Ovary (tissue), 3 donors: ENCODE measurements at regions not wholly inside any gene's neighbourhood (a gene's known extent, or its start where the extent isn't known, plus 50 kb on each side); places are given as distances from the start of the nearest gene placed in this dataset.

Experiments used
- EP300 ChIP-seq: sonication (generic); formaldehyde crosslinking; IDR thresholded peaks from one replicate; pipeline ENCODE4 v1.6.1; 2017; ENCODE audit warnings: antibody characterized with exemption
- POLR2A ChIP-seq: fragments of 450-650 bp; IDR thresholded peaks from one replicate; pipeline ENCODE4 v1.6.1; 2017; ENCODE audit warnings: antibody characterized with exemption, mild to moderate bottlenecking, moderate library complexity
- TF ChIP-seq, protein P1 (sequence below), 3 donors: fragments of 450-650 bp in 2 of 3; fragments of 200-600 bp in 1 of 3; IDR thresholded peaks; one replicate each; pipeline versions ENCODE4 v1.5.1 to v1.8.0; 2016 to 2022; ENCODE audit warnings: antibody characterized with exemption in 3 of 3, mild to moderate bottlenecking in 1 of 3
- donor health status: DM: no; HTN: no; CAD: no.

DNA sequence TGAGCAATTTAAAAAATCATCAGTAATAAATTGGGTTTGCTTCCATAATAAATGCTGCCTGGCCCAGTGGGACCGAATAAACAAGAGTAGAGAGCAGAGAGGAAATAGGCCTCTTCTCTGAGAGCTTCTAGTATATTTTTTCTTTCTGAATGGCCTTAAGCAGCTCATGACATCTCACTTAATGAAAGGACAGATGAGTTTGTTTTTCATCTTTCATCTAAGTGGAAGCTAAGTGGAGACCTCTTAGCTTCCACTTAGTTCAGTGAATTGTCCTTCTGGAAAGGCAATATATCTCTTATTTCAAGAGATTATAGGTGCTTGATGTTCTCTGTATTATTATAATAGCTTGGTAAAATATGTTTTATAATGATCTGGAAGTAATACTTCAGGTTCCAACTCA, 245.9 kb upstream of the ANO3 start:
- TF ChIP-seq POLR2A (no peak), EP300 (no peak)
- TF ChIP-seq, protein P1, sequence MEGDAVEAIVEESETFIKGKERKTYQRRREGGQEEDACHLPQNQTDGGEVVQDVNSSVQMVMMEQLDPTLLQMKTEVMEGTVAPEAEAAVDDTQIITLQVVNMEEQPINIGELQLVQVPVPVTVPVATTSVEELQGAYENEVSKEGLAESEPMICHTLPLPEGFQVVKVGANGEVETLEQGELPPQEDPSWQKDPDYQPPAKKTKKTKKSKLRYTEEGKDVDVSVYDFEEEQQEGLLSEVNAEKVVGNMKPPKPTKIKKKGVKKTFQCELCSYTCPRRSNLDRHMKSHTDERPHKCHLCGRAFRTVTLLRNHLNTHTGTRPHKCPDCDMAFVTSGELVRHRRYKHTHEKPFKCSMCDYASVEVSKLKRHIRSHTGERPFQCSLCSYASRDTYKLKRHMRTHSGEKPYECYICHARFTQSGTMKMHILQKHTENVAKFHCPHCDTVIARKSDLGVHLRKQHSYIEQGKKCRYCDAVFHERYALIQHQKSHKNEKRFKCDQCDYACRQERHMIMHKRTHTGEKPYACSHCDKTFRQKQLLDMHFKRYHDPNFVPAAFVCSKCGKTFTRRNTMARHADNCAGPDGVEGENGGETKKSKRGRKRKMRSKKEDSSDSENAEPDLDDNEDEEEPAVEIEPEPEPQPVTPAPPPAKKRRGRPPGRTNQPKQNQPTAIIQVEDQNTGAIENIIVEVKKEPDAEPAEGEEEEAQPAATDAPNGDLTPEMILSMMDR (IDR thresholded peaks at IDR 0.05): no peak
